CD14-positive monocyte (primary cell): ENCODE measurements at regions not wholly inside any gene's neighbourhood (a gene's known extent, or its start where the extent isn't known, plus 50 kb on each side); places are given as distances from the start of the nearest gene placed in this dataset.

Source experiments
- DNase-seq, 3 donors: peaks; one replicate each; pipeline ENCODE4 v3.0.0-alpha.2; 2011 to 2022
- H2AFZ ChIP-seq: 2 replicates; pipeline ENCODE4 v1.6.0; 2012; ENCODE audit warnings: mild to moderate bottlenecking, low read depth, low read length, inconsistent platforms; ENCODE audit not compliant: insufficient read depth, poor library complexity, severe bottlenecking
- H3K27ac ChIP-seq, 2 donors: 1 replicate in 1 of 2; 2 replicates in 1 of 2; pipeline ENCODE4 v1.5.1; 2012 to 2013; ENCODE audit warnings: low read length in 2 of 2, control low read depth in 1 of 2, inconsistent platforms in 1 of 2, low read depth in 1 of 2, mild to moderate bottlenecking in 1 of 2
- H3K27me3 ChIP-seq, 2 donors: one replicate each; pipeline versions ENCODE4 v1.6.0 to v1.6.1; 2011 to 2013; ENCODE audit warnings: low read length in 2 of 2; ENCODE audit not compliant: control insufficient read depth in 2 of 2, insufficient read depth in 2 of 2
- H3K36me3 ChIP-seq, 2 donors: replicated peaks in 1 of 2; 1 replicate in 1 of 2; 2 replicates in 1 of 2; pipeline versions ENCODE4 v1.5.1 to v1.6.1; 2012 to 2013; ENCODE audit warnings: low read length in 2 of 2, control low read depth in 1 of 2, inconsistent platforms in 1 of 2, mild to moderate bottlenecking in 1 of 2; ENCODE audit not compliant: insufficient read depth in 2 of 2, control insufficient read depth in 1 of 2
- H3K4me1 ChIP-seq, 2 donors: 1 replicate in 1 of 2; 2 replicates in 1 of 2; pipeline versions ENCODE4 v1.5.1 to v1.6.1; 2012 to 2013; ENCODE audit warnings: low read length in 2 of 2, control low read depth in 1 of 2, inconsistent platforms in 1 of 2, mild to moderate bottlenecking in 1 of 2, moderate library complexity in 1 of 2; ENCODE audit not compliant: insufficient read depth in 2 of 2, control insufficient read depth in 1 of 2
- H3K4me2 ChIP-seq: replicated peaks from 2 replicates; pipeline ENCODE3; 2012; ENCODE audit warnings: low read length, moderate library complexity, mild to moderate bottlenecking; ENCODE audit not compliant: poor library complexity, severe bottlenecking; ENCODE audit errors: extremely low read depth
- H3K4me3 ChIP-seq, 3 experiments: fragments of 200-600 bp in 1 of 3; sonication (generic) in 1 of 3; replicated peaks in 1 of 3; 1 replicate in 2 of 3; 2 replicates in 1 of 3; pipeline ENCODE4 v1.5.1; 2011 to 2013; ENCODE audit warnings: low read length in 3 of 3, mild to moderate bottlenecking in 3 of 3, control low read depth in 2 of 3, low read depth in 2 of 3, inconsistent platforms in 1 of 3, moderate library complexity in 1 of 3
- H3K79me2 ChIP-seq: 2 replicates; pipeline ENCODE4 v1.6.0; 2012; ENCODE audit warnings: mild to moderate bottlenecking, control low read depth, inconsistent platforms, low read length, moderate library complexity; ENCODE audit not compliant: insufficient read depth
- H3K9ac ChIP-seq: 2 replicates; pipeline ENCODE4 v1.6.0; 2017; ENCODE audit warnings: low read length, mild to moderate bottlenecking; ENCODE audit not compliant: insufficient read depth, poor library complexity, severe bottlenecking
- H3K9me3 ChIP-seq, 2 donors: replicated peaks in 1 of 2; 1 replicate in 1 of 2; 2 replicates in 1 of 2; pipeline versions ENCODE4 v1.5.1 to v1.6.1; 2012 to 2013; ENCODE audit warnings: low read length in 2 of 2, control low read depth in 1 of 2; ENCODE audit not compliant: control insufficient read depth in 1 of 2, insufficient read depth in 1 of 2
- H4K20me1 ChIP-seq: 2 replicates; pipeline ENCODE4 v1.6.0; 2012; ENCODE audit warnings: mild to moderate bottlenecking, low read length, control low read depth, moderate library complexity; ENCODE audit not compliant: insufficient read depth
- H3K27ac Mint-ChIP-seq, 7 donors: one replicate each; pipeline ENCODE4 v1.8.0; 2020; ENCODE audit warnings: mild to moderate bottlenecking in 7 of 7, mixed read lengths in 7 of 7, moderate library complexity in 6 of 7, inconsistent platforms in 2 of 7
- H3K27me3 Mint-ChIP-seq, 3 donors: one replicate each; pipeline ENCODE4 v1.8.0; 2021 to 2022; ENCODE audit warnings: low read depth in 3 of 3, mild to moderate bottlenecking in 3 of 3, mixed read lengths in 3 of 3, moderate library complexity in 3 of 3, inconsistent platforms in 1 of 3
- H3K36me3 Mint-ChIP-seq, 2 donors: one replicate each; pipeline ENCODE4 v1.8.0; 2020; ENCODE audit warnings: mixed read lengths in 2 of 2, inconsistent platforms in 1 of 2, mild to moderate bottlenecking in 1 of 2
- H3K4me1 Mint-ChIP-seq: one replicate; pipeline ENCODE4 v1.8.0; 2020; ENCODE audit warnings: mild to moderate bottlenecking, mixed read lengths
- H3K4me3 Mint-ChIP-seq, 2 donors: one replicate each; pipeline ENCODE4 v1.8.0; 2020; ENCODE audit warnings: mild to moderate bottlenecking in 2 of 2, mixed read lengths in 2 of 2, moderate library complexity in 1 of 2
- H3K9me3 Mint-ChIP-seq, 7 donors: one replicate each; pipeline ENCODE4 v1.8.0; 2020 to 2022; ENCODE audit warnings: mixed read lengths in 7 of 7, mild to moderate bottlenecking in 6 of 7, moderate library complexity in 6 of 7, inconsistent platforms in 2 of 7
- WGBS: methylation state at CpG from one replicate; pipeline ENCODE4 v1.1.5; 2013; ENCODE audit warnings: missing lambda C conversion rate; ENCODE audit not compliant: insufficient coverage; 5-methylcytosine and 5-hydroxymethylcytosine counted together
- intact Hi-C, 2 donors: fragments of 100-400 bp; cut with micrococcal nuclease; formaldehyde crosslinking; loops; one replicate each; pipeline versions ENCODE4 v1.15.0 to v1.15.1; 2023
- TF ChIP-seq, protein P1 (sequence below): fragments of 200-600 bp; IDR thresholded peaks from one replicate; pipeline ENCODE4 v1.8.0; 2022; ENCODE audit warnings: antibody characterized with exemption, mild to moderate bottlenecking

GRCh38 chr11:80085563-80085962, 644.7 kb upstream of the TENM4 start:
- TF ChIP-seq, protein P1, sequence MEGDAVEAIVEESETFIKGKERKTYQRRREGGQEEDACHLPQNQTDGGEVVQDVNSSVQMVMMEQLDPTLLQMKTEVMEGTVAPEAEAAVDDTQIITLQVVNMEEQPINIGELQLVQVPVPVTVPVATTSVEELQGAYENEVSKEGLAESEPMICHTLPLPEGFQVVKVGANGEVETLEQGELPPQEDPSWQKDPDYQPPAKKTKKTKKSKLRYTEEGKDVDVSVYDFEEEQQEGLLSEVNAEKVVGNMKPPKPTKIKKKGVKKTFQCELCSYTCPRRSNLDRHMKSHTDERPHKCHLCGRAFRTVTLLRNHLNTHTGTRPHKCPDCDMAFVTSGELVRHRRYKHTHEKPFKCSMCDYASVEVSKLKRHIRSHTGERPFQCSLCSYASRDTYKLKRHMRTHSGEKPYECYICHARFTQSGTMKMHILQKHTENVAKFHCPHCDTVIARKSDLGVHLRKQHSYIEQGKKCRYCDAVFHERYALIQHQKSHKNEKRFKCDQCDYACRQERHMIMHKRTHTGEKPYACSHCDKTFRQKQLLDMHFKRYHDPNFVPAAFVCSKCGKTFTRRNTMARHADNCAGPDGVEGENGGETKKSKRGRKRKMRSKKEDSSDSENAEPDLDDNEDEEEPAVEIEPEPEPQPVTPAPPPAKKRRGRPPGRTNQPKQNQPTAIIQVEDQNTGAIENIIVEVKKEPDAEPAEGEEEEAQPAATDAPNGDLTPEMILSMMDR, result no peak
- H3K27ac Mint-ChIP-seq, result no peak overlapping the region
- H3K9me3 ChIP-seq, result no peaks in the 10 kb centered on the region
- no peaks in the 10 kb centered on the region for H3K36me3 ChIP-seq
- H3K9ac ChIP-seq, result no peak overlapping the region
- no peak overlapping the region for H3K27ac ChIP-seq
- H2AFZ ChIP-seq, result no peak overlapping the region
- H3K27me3 Mint-ChIP-seq, result peaks cover 0 to 2% (median 2%) of the 10 kb centered on the region in 3 donors
- intact Hi-C loops, result no loop called here
- H3K4me1 ChIP-seq, result no peaks in the 10 kb centered on the region
- H3K27me3 ChIP-seq, result no peaks in the 10 kb centered on the region
- H3K4me2 ChIP-seq, result no peak overlapping the region
- no peaks in the 10 kb centered on the region for H3K36me3 Mint-ChIP-seq
- no peaks in the 10 kb centered on the region for H3K79me2 ChIP-seq
- no peaks in the 10 kb centered on the region for H4K20me1 ChIP-seq
- DNase-seq, result no peak
- no peak overlapping the region for H3K4me3 Mint-ChIP-seq
- H3K9me3 Mint-ChIP-seq, result peaks cover 0 to 9% (median 4%) of the 10 kb centered on the region in 7 donors
- H3K4me1 Mint-ChIP-seq, result no peaks in the 10 kb centered on the region
- WGBS, result no CpG with 5 or more reads among the region's 2 CpGs
- no peak overlapping the region for H3K4me3 ChIP-seq

- H3K36me3 ChIP-seq, result no peaks in the 10 kb centered on the region
- no peak overlapping the region for H3K9ac ChIP-seq
- peaks cover 0 to 9% (median 2%) of the 10 kb centered on the region in 7 donors for H3K9me3 Mint-ChIP-seq
- H4K20me1 ChIP-seq, result no peaks in the 10 kb centered on the region
- no peak overlapping the region for H3K4me3 ChIP-seq
- no peaks in the 10 kb centered on the region for H3K9me3 ChIP-seq
- intact Hi-C loops, result no loop called here
- no CpG with 5 or more reads among the region's 3 CpGs for WGBS
- H3K4me1 ChIP-seq, result no peaks in the 10 kb centered on the region
- H2AFZ ChIP-seq, result no peak overlapping the region
- H3K4me1 Mint-ChIP-seq, result no peaks in the 10 kb centered on the region
- H3K79me2 ChIP-seq, result no peaks in the 10 kb centered on the region
- no peaks in the 10 kb centered on the region for H3K36me3 Mint-ChIP-seq
- H3K27ac Mint-ChIP-seq, result no peak overlapping the region
- H3K4me2 ChIP-seq, result no peak overlapping the region
- peaks cover 0 to 2% (median 0%) of the 10 kb centered on the region in 3 donors for H3K27me3 Mint-ChIP-seq
- H3K4me3 Mint-ChIP-seq, result no peak overlapping the region
- TF ChIP-seq, protein P1, result no peak
- no peak overlapping the region for H3K27ac ChIP-seq
- no peaks in the 10 kb centered on the region for H3K27me3 ChIP-seq
- DNase-seq, result no peak
Observed at GRCh38 chr11:80084608-80085007, 643.8 kb upstream of the TENM4 start.
